ENCODE measurements at regions not wholly inside any gene's neighbourhood (a gene's known extent, or its start where the extent isn't known, plus 50 kb on each side); places are given as distances from the start of the nearest gene placed in this dataset.

GRCh38 chr5:160918386-160918785 lies 66.4 kb upstream of the ATP10B start:
- no peak for TF ChIP-seq CTCF (IDR thresholded peaks at IDR 0.05)
- no peak for TF ChIP-seq POLR2A (IDR thresholded peaks at IDR 0.05)
- no peak for DNase-seq (ENCODE audit: low spot score in 2 of 2)
- 72 to 86% methylated on average over 2 of the region's 2 CpGs for WGBS, 2 donors
- intact Hi-C loops (cut with DNase I; ENCODE audit: low total_unique reads) = no loop called here
- H3K4me3 ChIP-seq (ENCODE audit: low read depth, poor library complexity, severe bottlenecking) = no peak overlapping the region

GRCh38 chr5:160906090-160906489 lies 54.1 kb upstream of the ATP10B start:
- DNase-seq (ENCODE audit: low spot score in 2 of 2) = no peak
- no peak overlapping the region for H3K4me3 ChIP-seq (ENCODE audit: low read depth, poor library complexity, severe bottlenecking)
- 72 to 78% methylated on average over 3 of the region's 3 CpGs for WGBS, 2 donors
- intact Hi-C loops (cut with DNase I; ENCODE audit: low total_unique reads) = no loop called here
- TF ChIP-seq CTCF (IDR thresholded peaks at IDR 0.05) (no peak), POLR2A (IDR thresholded peaks at IDR 0.05) (no peak)

- TF ChIP-seq POLR2A (IDR thresholded peaks at IDR 0.05) (no peak), CTCF (IDR thresholded peaks at IDR 0.05) (no peak)
- 67 to 84% methylated on average over 1 of the region's 1 CpG for WGBS, 2 donors
- DNase-seq (ENCODE audit: low spot score in 2 of 2) = no peak
- H3K4me3 ChIP-seq (ENCODE audit: low read depth, poor library complexity, severe bottlenecking) = no peak overlapping the region
- intact Hi-C loops (cut with DNase I; ENCODE audit: low total_unique reads) = no loop called here
Measured at GRCh38 chr5:160905285-160905684, 53.3 kb upstream of the ATP10B start.

GRCh38 chr5:160904591-160904990 lies 52.6 kb upstream of the ATP10B start:
- WGBS, 2 donors = 51 to 60% methylated on average over 3 of the region's 3 CpGs
- H3K4me3 ChIP-seq (ENCODE audit: low read depth, poor library complexity, severe bottlenecking) = no peak overlapping the region
- intact Hi-C loops (cut with DNase I; ENCODE audit: low total_unique reads) = no loop called here
- no peak for DNase-seq (ENCODE audit: low spot score in 2 of 2)
- TF ChIP-seq CTCF (IDR thresholded peaks at IDR 0.05) = no peak
- no peak for TF ChIP-seq POLR2A (IDR thresholded peaks at IDR 0.05)

GRCh38 chr5:160903551-160903950 lies 51.5 kb upstream of the ATP10B start:
- H3K4me3 ChIP-seq (ENCODE audit: low read depth, poor library complexity, severe bottlenecking) = no peak overlapping the region
- TF ChIP-seq CTCF (IDR thresholded peaks at IDR 0.05) (no peak), POLR2A (IDR thresholded peaks at IDR 0.05) (no peak)
- DNase-seq (ENCODE audit: low spot score in 2 of 2) = no peak
- 25 to 42% methylated on average over 1 of the region's 1 CpG for WGBS, 2 donors
- intact Hi-C loops (cut with DNase I; ENCODE audit: low total_unique reads) = no loop called here

- DNase-seq (ENCODE audit: low spot score in 2 of 2) = no peak
- no peak overlapping the region for H3K4me3 ChIP-seq (ENCODE audit: low read depth, poor library complexity, severe bottlenecking)
- TF ChIP-seq POLR2A (IDR thresholded peaks at IDR 0.05) (no peak), CTCF (IDR thresholded peaks at IDR 0.05) (no peak)
- 36 to 50% methylated on average over 3 of the region's 3 CpGs for whole genome bisulfite sequencing, 2 donors
- intact Hi-C loops (cut with DNase I; ENCODE audit: low total_unique reads) = no loop called here
Measured at GRCh38 chr5:160903076-160903475, 51.1 kb upstream of the ATP10B start.

All from lower leg skin (tissue), 4 donors.